GM19035 (cell line): ENCODE measurements at regions not wholly inside any gene's neighbourhood (a gene's known extent, or its start where the extent isn't known, plus 50 kb on each side); places are given as distances from the start of the nearest gene placed in this dataset.
"Not testable (repeated sequence)": the region's sequence is repeated elsewhere in the genome, so short reads cannot be mapped to it uniquely, and the experiment has no call there.

Experiments
- ATAC-seq: cut with Tn5 transposase; IDR thresholded peaks from one replicate; pipeline ENCODE4 v1.9.1; 2021; ENCODE audit not compliant: unreplicated experiment

DNA sequence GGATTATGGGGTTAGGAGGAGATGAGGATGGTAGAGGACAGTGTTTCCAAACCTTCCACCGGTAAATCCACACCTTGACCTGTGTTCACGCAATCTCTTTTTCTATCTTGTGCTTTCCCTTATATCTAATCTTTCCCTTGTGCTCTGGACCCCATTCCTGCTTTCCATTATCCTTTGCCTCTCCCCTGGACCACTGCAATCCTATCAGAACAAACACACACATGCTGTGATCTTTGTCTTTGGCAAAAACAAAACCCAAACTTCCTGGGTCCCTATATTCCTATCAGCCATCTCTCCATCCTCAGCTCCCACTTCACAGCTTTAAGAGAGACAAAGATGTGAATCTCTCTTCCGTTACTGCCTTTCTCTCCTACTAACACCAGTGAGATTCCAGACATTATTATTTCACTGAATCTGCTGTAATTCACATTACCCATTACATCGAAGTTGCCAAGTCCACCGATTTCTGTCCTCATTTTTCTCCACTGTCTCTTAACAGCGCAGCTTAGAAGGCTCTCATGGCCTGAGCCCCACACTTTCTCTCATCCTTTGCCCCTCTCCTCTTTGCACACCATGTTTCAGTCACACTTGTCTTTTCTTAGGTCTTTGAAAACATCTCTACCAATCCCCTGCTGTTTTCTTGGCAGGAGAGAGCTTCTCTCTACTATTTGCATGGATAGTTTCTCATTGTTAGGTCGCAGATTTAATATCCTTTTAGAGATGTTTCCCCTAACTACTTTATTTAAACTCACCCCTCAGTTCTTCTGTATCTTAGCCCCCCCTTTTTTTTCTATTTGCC is 230.0 kb upstream of the B3GALT2 start:
- no peak for ATAC-seq

DNA sequence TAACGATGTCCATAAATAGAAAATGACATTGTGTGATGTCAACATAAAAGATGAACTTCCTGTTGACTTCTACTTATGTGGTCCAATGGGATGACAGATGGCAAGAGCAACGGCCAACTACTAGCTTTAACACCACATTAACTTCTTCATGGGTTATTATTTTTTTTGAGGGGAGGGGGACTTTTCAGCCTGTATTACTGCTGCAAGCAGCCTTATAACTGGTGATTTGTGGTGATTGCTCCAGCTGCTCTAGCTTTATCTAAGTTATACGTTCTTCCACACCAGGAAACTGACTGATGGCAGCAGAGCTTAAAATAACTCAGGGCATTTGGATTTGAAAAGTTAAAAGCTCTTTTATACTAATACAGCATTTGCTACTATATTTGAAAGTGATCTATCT is 228.8 kb upstream of the B3GALT2 start:
- ATAC-seq = no peak

DNA sequence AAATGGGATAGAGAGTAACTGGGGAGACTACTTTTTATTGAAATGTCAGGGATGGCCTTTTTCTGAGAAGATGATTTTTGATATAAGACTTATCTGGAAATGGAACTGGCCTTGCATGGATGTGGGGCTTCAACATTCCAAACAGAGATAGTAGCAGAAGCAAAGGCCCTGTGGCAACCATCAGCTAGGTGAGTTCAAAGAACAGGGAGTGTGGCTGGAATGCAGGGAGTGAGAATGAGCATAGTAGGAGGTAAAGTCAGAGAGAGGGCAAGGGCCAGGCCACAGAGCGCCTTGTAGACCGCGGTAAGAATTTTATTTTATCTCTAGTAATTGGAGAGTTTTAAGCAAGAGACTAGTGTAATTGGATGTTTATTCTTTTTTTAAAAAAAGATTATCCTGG is 227.0 kb upstream of the B3GALT2 start:
- ATAC-seq = no peak

DNA sequence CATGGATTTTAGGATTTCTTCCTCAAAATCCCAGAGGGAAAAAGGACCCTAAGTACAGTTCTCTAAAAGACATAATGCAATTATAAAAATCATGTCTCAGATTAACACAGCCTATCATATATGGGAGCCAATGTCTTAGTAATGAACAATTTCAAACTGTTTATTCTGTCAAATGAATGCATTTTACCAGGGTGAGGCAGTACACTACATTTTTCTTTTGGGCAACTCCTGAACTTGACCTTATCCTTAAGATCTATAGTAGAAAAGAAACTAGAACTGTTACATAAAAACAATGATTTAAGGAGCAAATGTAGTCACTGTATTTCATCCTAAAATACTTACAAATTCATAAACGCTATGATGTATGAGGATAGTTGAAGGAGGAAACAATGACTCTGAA is 226.3 kb upstream of the B3GALT2 start:
- no peak for ATAC-seq

DNA sequence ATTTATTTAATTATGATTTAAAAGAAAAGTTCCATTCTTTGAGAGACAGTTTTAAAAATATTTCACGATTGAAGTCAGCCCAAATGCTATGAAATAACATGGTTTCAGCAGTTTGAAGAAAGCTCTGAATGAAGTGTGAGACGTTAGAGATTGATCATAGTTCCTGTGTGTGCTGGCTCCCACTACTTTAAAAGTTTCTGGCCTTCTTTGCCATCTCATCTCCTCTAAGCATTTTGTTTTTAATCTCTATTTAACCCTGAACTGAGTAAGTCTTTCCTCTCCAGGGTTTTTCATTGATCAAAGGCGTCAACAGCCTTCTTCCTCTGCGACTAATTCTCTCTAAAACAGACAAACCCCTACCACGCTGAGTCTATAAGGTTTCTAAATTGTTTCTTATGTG is 225.3 kb upstream of the B3GALT2 start:
- ATAC-seq = no peak

DNA sequence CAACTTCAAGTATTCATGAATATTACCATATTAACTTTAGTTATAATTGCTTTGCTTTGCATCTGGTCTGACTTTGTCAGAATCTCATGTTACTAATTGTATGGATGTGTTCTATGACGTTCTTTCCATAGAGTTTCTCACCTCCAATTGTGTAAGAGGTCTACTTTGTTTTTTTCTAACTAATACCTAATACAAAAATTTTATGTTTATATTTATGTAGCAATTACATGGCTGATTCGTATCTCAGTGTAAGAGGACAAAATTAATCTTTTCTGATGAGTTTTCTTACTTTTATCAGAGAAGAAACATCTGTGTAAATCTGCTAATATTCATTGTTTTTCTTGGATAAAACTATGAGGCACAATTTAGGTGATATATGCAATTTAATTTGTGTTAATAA is 224.8 kb upstream of the B3GALT2 start:
- no peak for ATAC-seq

DNA sequence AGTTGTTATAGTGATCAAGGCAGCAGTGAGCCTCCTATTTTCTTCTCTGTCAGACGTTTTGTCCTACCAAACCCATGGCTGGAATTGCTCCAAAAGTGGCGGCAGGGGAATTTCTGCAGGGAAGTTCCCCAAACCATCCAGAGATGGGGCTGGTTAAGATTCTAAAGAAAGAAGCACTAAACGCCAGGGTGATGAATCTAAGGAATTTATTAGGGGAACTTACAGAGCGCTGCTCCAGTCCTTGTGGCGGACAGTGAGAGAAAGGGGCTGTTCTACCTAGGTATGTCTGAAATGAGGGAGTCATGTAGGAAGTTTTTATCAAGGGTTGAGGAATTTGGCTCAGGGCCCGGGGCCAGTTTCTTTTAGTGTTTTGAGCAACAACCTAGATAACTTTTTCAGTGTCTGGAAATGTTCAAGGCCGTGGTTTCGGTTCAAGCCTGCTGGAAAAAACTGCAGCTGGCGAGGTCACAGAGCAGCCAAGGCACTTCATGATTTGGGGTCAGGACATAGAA is 222.4 kb upstream of the B3GALT2 start:
- no peak for ATAC-seq

DNA sequence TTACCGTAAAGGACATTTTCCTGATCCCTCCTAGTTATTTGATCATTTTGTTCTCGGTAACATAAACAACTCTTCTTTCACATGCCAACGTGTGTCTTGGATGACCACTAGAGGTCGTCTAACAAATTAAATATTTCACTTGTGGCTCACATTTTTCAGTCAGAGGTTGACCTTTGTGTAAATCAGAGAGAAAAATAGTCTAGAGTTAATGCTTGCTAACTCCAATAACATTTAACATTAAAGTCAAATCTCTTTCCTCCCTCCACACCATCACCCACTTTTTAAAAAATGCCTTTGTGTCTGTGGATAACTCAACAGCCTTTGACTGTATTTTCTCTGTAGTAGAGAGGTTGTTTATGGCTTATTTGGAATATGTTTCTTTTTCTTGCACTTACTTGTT is 220.5 kb upstream of the B3GALT2 start:
- ATAC-seq = peak; percentile 84

DNA sequence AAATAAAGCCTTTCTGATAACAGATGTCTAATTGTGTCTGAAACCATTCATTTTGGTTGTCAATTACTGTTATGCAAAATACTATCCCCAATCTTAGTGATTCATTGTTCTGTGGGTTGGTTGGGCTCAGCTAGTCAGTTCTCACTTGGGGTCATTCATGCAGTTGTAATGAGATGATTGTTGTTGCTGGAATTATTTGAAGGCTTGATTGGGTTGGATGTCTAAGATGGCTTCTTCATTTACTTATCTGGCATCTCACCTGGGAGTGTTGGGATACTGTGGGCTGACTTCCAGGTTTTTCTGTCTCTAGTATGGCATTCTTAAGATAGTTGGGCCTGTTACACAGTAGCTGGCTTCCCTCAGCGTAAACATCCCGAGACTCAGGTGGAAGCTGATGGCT is 217.8 kb upstream of the B3GALT2 start:
- ATAC-seq = no peak

DNA sequence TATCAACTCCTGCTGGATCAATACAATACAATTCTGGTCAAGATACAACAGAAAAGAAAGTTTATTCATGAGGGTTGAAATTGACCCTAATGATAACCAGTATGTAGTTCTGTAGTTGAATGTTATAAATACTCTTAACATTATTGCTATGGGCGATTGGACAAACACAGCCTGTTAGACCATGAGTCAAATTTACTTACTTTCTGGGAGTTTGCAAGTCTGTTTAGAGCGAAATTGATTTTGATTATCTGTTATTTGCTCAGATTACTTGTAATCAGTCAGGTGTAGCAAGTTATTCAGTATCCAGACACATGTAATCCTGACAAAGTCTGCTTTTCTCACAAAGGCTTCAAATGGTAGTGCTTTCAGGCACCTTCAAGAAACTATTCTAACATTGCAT is 216.6 kb upstream of the B3GALT2 start:
- ATAC-seq = no peak

DNA sequence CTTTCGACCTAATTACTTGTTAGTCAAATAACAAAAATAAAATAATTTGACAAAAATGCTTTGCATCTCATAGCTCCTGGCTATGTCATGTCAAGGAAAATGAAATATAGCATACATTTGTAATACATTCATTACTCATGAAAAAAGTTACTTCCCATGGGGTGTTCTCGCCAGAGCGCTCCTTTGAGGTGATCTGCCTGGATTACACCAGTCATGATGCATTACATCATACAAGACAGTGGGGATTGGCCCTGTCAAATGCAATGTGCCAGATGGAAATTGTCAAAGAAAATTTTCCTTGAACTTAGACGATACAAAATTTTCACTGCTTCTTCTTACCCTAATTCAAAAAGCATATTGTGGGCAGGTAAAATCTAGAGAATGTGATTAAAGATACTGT is 215.6 kb upstream of the B3GALT2 start:
- no peak for ATAC-seq

DNA sequence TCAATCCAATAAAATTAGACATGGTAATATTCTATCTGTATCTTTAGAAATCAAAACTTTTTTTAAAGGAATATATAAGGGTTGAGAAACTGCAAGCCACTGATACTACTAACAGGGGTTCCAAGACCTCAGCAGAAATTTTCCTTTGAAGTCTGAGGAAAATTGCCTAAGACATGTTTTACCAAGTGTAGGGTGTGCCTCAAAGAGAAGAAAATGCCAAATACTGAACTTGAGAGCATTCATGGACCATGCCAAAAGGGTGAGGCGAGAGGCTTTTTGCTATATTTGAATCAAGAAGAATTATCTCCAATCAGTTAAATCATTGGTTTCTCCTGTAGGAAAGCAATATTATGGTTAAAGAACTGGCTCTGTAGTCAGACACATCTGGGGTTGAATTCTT is 207.9 kb upstream of the B3GALT2 start:
- no peak for ATAC-seq

DNA sequence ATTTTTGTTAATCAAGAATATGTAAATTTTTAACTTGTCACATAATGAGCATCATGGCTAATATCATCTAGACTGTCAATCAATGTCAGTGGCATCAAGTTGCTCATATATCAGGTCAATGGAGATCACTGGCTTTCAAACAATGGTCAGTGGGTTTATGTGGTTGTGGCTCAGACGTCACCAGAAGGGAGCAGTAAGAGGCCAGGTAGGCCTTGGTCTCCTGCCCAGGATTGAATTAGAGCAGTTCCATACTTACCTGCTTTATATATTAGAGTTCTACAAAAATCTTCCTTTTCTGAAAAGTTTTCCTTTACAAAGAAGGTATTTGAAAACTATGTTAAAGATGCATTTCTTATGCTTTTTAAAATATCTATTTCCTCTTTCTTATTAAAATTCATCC is 206.3 kb upstream of the B3GALT2 start:
- ATAC-seq = no peak

DNA sequence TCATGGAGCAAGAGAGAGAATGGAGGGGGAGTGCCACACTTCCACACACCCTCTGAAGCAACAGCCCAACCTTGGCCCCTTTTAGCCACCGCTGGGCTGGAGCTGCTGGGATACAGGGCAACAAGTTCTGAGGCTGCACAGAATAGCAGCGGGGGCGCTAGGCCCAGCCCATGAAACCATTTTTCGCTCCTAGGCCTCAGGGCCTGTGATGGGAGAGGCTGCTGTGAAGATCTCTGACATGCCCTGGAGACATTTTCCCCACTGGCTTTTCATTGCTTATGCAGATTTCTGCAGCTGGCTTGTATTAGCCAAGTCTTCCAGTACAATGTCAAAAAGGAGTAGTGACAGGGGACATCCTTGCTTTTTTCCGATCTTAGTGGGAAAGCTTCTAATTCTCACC is 202.3 kb upstream of the B3GALT2 start:
- ATAC-seq = no peak

DNA sequence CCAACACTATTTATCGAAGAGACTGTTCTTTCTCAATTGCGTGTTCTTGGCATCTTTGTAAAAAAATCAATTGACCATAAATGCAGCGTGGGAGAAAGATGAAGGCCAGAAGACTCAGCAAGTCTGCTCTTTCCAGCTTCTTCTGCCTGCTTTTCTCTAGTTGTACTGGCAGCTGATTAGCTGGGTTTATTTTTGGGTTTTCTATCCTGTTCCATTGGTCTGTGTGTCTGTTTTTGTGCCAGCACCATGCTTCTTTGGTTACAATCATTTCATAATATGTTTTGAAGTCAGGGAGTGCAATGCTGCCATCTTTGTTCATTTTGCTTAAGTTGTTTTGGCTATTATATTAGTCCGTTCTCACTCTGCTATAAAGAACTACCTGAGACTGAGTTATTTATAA is 201.8 kb upstream of the B3GALT2 start:
- no peak for ATAC-seq

DNA sequence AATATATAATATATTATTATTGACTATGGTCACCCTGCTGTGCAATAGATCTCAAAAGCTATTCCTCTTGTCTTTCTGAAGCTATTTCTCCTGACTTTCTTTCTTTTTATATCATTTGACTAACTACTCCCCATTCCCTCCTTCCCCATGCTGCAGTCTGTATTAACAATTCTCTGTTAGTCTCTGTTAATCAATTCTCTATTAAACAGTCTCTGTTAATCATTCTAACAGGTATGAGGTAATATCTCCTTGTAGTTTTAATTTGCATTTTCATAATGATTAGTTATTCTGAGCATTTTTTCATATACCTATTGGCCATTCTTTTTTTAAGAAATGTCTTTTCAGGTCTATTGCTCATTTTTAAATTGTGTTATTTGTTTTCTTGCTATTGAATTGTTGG is 201.0 kb upstream of the B3GALT2 start:
- no peak for ATAC-seq

DNA sequence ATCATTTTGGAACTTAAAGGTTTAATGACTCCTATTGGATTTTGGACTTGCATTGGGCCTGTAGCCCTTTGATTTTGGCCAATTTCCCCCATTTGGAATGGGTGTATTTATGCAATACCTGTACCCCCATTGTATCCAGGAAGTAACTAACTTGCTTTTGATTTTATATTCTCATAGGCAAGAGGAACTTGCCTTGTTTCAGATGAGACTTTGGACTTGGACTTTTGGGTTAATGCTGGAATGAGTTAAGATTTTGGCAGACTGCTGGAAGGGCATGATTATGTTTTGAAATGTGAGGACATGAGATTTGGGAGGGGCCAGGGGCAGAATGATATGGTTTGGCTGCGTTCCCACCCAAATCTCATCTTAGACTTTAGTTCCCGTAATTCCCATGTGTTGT is 192.0 kb upstream of the B3GALT2 start:
- ATAC-seq = not testable (repeated sequence)

DNA sequence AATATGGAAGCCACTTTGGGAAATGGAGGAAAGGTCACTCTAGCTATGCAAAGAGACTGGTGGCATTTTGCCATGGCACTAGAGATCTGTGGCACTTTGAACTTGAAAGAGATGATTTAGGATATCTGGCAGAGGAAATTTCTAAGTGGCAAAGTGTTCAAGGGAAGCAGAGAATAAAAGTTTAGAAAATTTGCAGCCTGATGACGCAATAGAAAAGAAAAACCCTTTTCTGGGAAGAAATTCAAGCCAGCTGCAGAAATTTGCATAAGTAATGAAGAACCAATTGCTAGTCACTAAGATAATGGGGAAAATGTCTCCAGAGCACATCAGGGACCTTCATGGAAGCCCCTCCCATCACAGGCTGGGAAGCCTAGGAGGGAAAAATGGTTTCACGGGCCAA is 191.1 kb upstream of the B3GALT2 start:
- ATAC-seq = no peak

DNA sequence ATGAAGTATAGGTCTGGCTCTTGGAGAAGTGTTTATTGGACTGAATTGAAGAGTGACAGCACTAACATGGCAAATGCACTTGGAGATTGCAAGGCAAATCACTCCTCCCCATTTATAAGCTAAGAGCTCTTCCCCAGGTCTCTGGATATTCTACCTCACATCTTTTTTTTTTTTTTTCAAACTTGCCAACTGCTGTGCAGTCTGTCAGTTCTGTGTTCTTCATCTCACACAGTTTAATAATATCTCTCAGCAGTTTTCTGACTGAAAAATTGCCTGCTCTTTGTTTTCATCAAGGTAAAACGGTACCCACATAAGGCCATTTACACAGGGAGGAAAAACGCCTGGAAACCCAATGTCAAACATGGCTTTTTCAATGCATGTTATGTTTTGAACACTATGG is 186.1 kb upstream of the B3GALT2 start:
- ATAC-seq = no peak

DNA sequence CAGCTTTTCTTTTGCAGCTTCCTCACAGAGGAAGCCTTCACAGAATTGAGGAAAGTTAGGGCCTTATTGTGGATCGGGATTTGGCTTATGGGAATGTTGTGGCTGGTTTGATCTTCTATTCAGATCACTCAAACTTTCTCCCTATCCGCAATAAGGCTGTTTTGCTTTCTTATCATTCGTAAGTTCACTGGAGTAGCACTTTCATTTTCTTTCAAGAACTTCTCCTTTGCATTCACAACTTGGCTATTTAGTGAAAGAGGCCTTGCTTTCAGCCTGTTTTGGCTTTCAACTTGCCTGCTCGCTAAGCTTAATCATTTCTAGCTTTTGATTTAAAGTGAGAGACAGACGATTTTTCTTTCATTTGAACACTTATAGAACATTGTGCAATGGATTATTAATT is 181.9 kb upstream of the B3GALT2 start:
- ATAC-seq = peak; percentile 75

DNA sequence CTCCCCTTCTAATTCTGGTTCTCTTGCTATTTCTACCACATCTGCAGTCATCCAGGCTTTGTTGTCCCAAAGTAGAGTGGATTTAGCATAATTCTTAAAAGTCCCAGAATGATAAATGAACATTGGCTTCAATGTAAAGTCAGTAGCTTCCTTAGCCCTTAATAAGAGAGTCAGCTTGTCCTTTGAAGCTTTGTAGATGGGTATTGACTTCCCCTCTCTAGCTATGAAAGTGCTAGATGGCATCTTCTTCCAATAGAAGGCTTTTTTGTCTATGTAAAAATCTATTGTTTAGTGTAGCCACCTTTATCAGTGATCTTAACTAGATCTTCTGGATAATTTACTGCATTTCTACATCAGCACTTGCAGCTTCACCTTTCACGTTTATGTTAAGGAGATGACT is 181.4 kb upstream of the B3GALT2 start:
- peak; percentile 21 for ATAC-seq

DNA sequence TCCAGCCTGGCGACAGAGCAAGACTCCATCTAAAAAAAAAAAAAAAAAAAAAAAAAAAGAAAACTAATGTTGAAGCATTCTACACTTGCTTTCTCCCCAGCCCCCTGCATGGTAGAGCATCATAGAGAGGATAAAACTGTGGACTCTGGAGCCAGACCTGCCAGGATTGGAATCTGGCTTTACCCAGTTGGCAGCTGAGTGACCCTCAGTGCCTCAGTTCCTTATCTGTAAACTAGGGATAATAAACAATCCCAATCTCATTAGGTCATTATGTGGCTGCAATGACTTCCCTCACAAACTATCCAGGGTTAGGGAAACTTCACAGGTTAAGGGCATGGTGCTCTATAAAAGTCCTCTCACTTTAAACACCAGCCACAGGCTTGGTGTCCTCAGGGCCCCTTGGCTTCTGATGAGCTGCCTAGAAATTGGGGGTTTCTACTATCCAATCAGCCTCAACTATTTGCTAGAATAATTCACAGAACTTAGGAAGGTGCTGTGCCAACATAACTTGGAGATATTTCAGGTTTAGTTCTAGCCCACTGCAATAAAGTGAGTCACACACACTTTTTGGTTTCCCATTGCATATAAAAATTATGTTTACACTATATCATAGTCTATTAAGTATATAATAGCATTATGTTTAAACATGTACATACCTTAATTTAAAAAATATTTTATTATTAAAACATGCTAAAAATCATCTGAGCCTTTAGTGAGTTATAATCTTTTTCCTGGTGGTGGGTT is 180.5 kb upstream of the B3GALT2 start:
- no peak for ATAC-seq
